ENCODE measurements at regions not wholly inside any gene's neighbourhood (a gene's known extent, or its start where the extent isn't known, plus 50 kb on each side); places are given as distances from the start of the nearest gene placed in this dataset.

- TF ChIP-seq CTCF (IDR thresholded peaks at IDR 0.05) (no peak), NR1H2 (CRISPR knock-in tag; IDR thresholded peaks at IDR 0.05) (no peak), USF1 (CRISPR knock-in tag; IDR thresholded peaks at IDR 0.05) (no peak), ATF3 (CRISPR knock-in tag; conservative IDR thresholded peaks at IDR 0.05) (no peak), USF2 (CRISPR knock-in tag; IDR thresholded peaks at IDR 0.05) (no peak), MAX (CRISPR knock-in tag; IDR thresholded peaks at IDR 0.05) (no peak), ZNF416 (CRISPR knock-in tag; IDR thresholded peaks at IDR 0.05) (no peak)
These were observed 209.6 kb upstream of the KRR1 start for GRCh38 chr12:75720812-75721641.

Data from WTC11 (cell line).